ENCODE measurements at regions not wholly inside any gene's neighbourhood (a gene's known extent, or its start where the extent isn't known, plus 50 kb on each side); places are given as distances from the start of the nearest gene placed in this dataset.

GRCh38 chr4:18698119-18698883, 676.7 kb upstream of the LCORL start:
- TF ChIP-seq POLR2A (IDR thresholded peaks at IDR 0.05; ENCODE audit: low read length) (no peak), GATA1 (IDR thresholded peaks at IDR 0.05; ENCODE audit: low read depth, low read length) (no peak)

Data from erythroblast (primary cell).